ENCODE measurements at regions not wholly inside any gene's neighbourhood (a gene's known extent, or its start where the extent isn't known, plus 50 kb on each side); places are given as distances from the start of the nearest gene placed in this dataset.

GRCh38 chr7:85464042-85464651 lies 277.3 kb upstream of the SEMA3D start:
- H3K9me2 ChIP-seq (replicated peaks; ENCODE audit: low read depth, low read length) = no peaks in the 10 kb centered on the region
- H3K4me2 ChIP-seq (ENCODE audit: low read depth, low read length, poor library complexity, severe bottlenecking) = peak overlapping the region; percentile 61
- H4K20me1 ChIP-seq (ENCODE audit: insufficient read depth, low read length, poor library complexity, severe bottlenecking) = no peaks in the 10 kb centered on the region
- no peak overlapping the region for H3K9ac ChIP-seq (ENCODE audit: low read depth, low read length, poor library complexity, severe bottlenecking)
- H3K9me3 ChIP-seq (ENCODE audit: insufficient read depth, low read depth, low read length) = no peaks in the 10 kb centered on the region
- no peak for TF ChIP-seq EZH2phosphoT487 (IDR thresholded peaks at IDR 0.05; ENCODE audit: borderline replicate concordance)
- TF ChIP-seq CTCF (conservative IDR thresholded peaks at IDR 0.05; ENCODE audit: low read length) = peak; percentile 53
- H3K36me3 ChIP-seq (ENCODE audit: insufficient read depth, low read length) = no peaks in the 10 kb centered on the region
- peak overlapping the region; percentile 90 for H2AFZ ChIP-seq (ENCODE audit: low read length)
- H3F3A ChIP-seq (ENCODE audit: low read depth) = no peaks in the 10 kb centered on the region
- H3K4me3 ChIP-seq (ENCODE audit: low read length, poor library complexity, severe bottlenecking) = peak overlapping the region; percentile 69
- H3K27me3 ChIP-seq (ENCODE audit: insufficient read depth, low read length, poor library complexity, severe bottlenecking) = no peaks in the 10 kb centered on the region
- H3K4me1 ChIP-seq (ENCODE audit: insufficient read depth, low read length, poor library complexity, severe bottlenecking) = no peaks in the 10 kb centered on the region
- no peaks in the 10 kb centered on the region for H3K79me2 ChIP-seq (ENCODE audit: insufficient read depth, low read length)

- H3K4me2 ChIP-seq (ENCODE audit: low read depth, low read length, poor library complexity, severe bottlenecking) = no peak overlapping the region
- H4K20me1 ChIP-seq (ENCODE audit: insufficient read depth, low read length, poor library complexity, severe bottlenecking) = no peaks in the 10 kb centered on the region
- TF ChIP-seq CTCF (conservative IDR thresholded peaks at IDR 0.05; ENCODE audit: low read length) = no peak
- no peak for TF ChIP-seq EZH2phosphoT487 (IDR thresholded peaks at IDR 0.05; ENCODE audit: borderline replicate concordance)
- H3K27me3 ChIP-seq (ENCODE audit: insufficient read depth, low read length, poor library complexity, severe bottlenecking) = no peaks in the 10 kb centered on the region
- H3K4me3 ChIP-seq (ENCODE audit: low read length, poor library complexity, severe bottlenecking) = no peak overlapping the region
- no peaks in the 10 kb centered on the region for H3K9me2 ChIP-seq (replicated peaks; ENCODE audit: low read depth, low read length)
- no peaks in the 10 kb centered on the region for H3K36me3 ChIP-seq (ENCODE audit: insufficient read depth, low read length)
- H3F3A ChIP-seq (ENCODE audit: low read depth) = no peaks in the 10 kb centered on the region
- H3K9ac ChIP-seq (ENCODE audit: low read depth, low read length, poor library complexity, severe bottlenecking) = no peak overlapping the region
- no peaks in the 10 kb centered on the region for H3K9me3 ChIP-seq (ENCODE audit: insufficient read depth, low read depth, low read length)
- H3K79me2 ChIP-seq (ENCODE audit: insufficient read depth, low read length) = no peaks in the 10 kb centered on the region
- no peak overlapping the region; the same call in 1 of the 2 replicates for H2AFZ ChIP-seq (ENCODE audit: low read length)
- H3K4me1 ChIP-seq (ENCODE audit: insufficient read depth, low read length, poor library complexity, severe bottlenecking) = no peaks in the 10 kb centered on the region
These were observed 275.8 kb upstream of the SEMA3D start for GRCh38 chr7:85462671-85463070.

GRCh38 chr7:85457911-85458310 lies 271.1 kb upstream of the SEMA3D start:
- TF ChIP-seq EZH2phosphoT487 (IDR thresholded peaks at IDR 0.05; ENCODE audit: borderline replicate concordance) (no peak), CTCF (conservative IDR thresholded peaks at IDR 0.05; ENCODE audit: low read length) (no peak)
- no peak overlapping the region for H3K4me3 ChIP-seq (ENCODE audit: low read length, poor library complexity, severe bottlenecking)
- H3F3A ChIP-seq (ENCODE audit: low read depth) = no peaks in the 10 kb centered on the region
- no peaks in the 10 kb centered on the region for H3K36me3 ChIP-seq (ENCODE audit: insufficient read depth, low read length)
- H3K4me2 ChIP-seq (ENCODE audit: low read depth, low read length, poor library complexity, severe bottlenecking) = no peak overlapping the region
- H3K27me3 ChIP-seq (ENCODE audit: insufficient read depth, low read length, poor library complexity, severe bottlenecking) = no peaks in the 10 kb centered on the region
- no peaks in the 10 kb centered on the region for H3K9me3 ChIP-seq (ENCODE audit: insufficient read depth, low read depth, low read length)
- no peaks in the 10 kb centered on the region for H3K79me2 ChIP-seq (ENCODE audit: insufficient read depth, low read length)
- H3K4me1 ChIP-seq (ENCODE audit: insufficient read depth, low read length, poor library complexity, severe bottlenecking) = no peaks in the 10 kb centered on the region
- no peaks in the 10 kb centered on the region for H3K9me2 ChIP-seq (replicated peaks; ENCODE audit: low read depth, low read length)
- no peak overlapping the region for H2AFZ ChIP-seq (ENCODE audit: low read length)
- H4K20me1 ChIP-seq (ENCODE audit: insufficient read depth, low read length, poor library complexity, severe bottlenecking) = no peaks in the 10 kb centered on the region
- H3K9ac ChIP-seq (ENCODE audit: low read depth, low read length, poor library complexity, severe bottlenecking) = no peak overlapping the region

Measured in Loucy (cell line).